Transverse colon (tissue), 1 donor: ENCODE measurements at regions not wholly inside any gene's neighbourhood (a gene's known extent, or its start where the extent isn't known, plus 50 kb on each side); places are given as distances from the start of the nearest gene placed in this dataset.

Experiments used
- EP300 ChIP-seq: sonication (generic); formaldehyde crosslinking; IDR thresholded peaks from one replicate; pipeline ENCODE4 v1.6.1; 2017; ENCODE audit warnings: antibody characterized with exemption, low read depth
- POLR2A ChIP-seq: fragments of 450-650 bp; IDR thresholded peaks from one replicate; pipeline ENCODE4 v1.6.1; 2016; ENCODE audit warnings: antibody characterized with exemption, mild to moderate bottlenecking, moderate library complexity

DNA sequence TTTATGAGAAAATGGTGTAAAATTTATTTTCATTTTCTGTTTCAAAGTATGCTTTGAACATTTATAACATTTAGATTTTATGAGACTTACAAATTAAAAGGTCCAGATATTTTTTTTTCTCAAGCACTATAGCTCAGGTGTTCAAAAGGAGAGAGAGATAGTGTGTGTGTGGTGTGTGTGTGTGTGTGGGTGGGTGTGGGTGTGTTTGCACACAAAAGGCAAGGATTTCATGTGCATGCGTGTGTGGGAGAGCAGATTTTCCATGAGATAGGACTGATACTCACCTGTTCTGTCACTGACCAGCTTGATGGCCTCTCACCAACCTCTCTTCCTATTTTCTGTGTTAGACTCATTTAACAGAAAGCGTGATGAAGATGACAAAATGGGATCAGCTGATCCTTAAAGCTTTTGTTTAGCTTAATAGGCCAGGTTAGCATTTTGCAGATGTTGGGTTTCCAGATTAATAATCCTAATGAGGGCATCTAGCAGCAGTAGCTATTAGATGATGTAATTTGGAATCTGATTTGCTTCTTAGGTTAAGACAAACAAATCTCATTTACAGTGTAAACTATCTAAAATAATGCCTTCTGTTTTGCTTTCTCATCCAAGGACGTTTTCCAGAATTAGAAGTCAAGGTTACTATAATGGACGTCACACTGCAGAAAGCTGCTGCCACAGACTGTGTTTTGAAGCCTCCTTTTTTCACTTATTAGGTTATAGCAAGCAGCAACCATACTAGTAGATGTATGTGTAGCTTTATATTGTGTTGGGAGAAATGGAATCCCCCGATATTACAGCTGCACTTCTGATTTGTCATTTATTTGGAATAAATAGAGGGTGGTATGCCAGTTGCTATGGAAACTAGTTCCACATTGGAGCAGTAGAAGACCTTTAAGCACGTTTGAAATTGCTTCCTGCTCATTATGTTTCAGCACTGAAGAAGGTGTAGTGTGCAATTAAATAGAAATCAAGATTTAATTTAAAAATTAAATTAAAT is 355.6 kb downstream of the TAF11L14 start:
- no peak for TF ChIP-seq POLR2A
- TF ChIP-seq EP300, result no peak
